Epithelial cell of proximal tubule (primary cell): ENCODE measurements at regions not wholly inside any gene's neighbourhood (a gene's known extent, or its start where the extent isn't known, plus 50 kb on each side); places are given as distances from the start of the nearest gene placed in this dataset.

Experiments
- DNase-seq: peaks from one replicate; pipeline ENCODE4 v3.0.0-alpha.2; 2011; ENCODE audit warnings: low read depth
- H3K4me3 ChIP-seq: 2 replicates; pipeline ENCODE4 v1.5.1; 2011; ENCODE audit warnings: low read depth, mild to moderate bottlenecking, low read length
- CTCF ChIP-seq: conservative IDR thresholded peaks from 2 replicates; pipeline ENCODE4 v1.5.1; 2012; ENCODE audit warnings: low read depth, mild to moderate bottlenecking, low read length

GRCh38 chr5:9841516-9842170, 211.5 kb upstream of the TAS2R1 start:
- TF ChIP-seq CTCF = no peak
- H3K4me3 ChIP-seq = no peak overlapping the region
- DNase-seq = no peak

- TF ChIP-seq CTCF = no peak
- no peak overlapping the region for H3K4me3 ChIP-seq
These were observed 208.8 kb upstream of the TAS2R1 start for GRCh38 chr5:9838916-9839315.

GRCh38 chr5:9834871-9835770, 205.0 kb upstream of the TAS2R1 start:
- TF ChIP-seq CTCF = no peak
- H3K4me3 ChIP-seq = no peak overlapping the region
- no peak for DNase-seq

More at GRCh38 chr5:9838916-9839315, 208.8 kb upstream of the TAS2R1 start:
- DNase-seq = no peak

GRCh38 chr5:9833871-9834270, 203.7 kb upstream of the TAS2R1 start:
- no peak for DNase-seq
- no peak overlapping the region for H3K4me3 ChIP-seq
- no peak for TF ChIP-seq CTCF

GRCh38 chr5:9832921-9833320, 202.8 kb upstream of the TAS2R1 start:
- TF ChIP-seq CTCF = no peak
- H3K4me3 ChIP-seq = no peak overlapping the region
- no peak for DNase-seq

GRCh38 chr5:9831823-9832222, 201.7 kb upstream of the TAS2R1 start:
- no peak for DNase-seq
- TF ChIP-seq CTCF = no peak
- no peak overlapping the region for H3K4me3 ChIP-seq
